ENCODE measurements at regions not wholly inside any gene's neighbourhood (a gene's known extent, or its start where the extent isn't known, plus 50 kb on each side); places are given as distances from the start of the nearest gene placed in this dataset.

DNA sequence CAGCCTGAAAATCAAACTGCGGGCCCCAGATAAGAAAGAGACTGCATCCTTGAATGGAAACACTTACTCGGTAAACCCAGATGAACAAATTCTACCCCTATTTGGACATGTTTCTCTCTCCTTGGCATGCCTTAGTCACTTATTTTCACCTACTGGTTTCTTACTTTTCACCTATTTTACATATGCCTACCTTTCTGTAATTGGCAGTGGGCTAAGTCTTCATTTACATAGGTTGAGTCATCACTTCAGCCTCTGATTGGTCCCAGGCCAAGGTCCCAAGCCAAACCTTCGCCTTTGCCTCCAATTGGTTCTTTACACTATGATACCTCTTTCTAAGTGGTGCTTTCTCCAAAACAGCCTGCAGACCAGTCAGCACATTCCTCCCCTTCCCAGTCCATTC, 111.3 kb downstream of the DYRK2 start:
- in situ Hi-C loops (cut with HindIII; ENCODE audit: low pct_unique_long_range_greater_than_20kb, low sequenced_read_pairs) (no loop called here), intact Hi-C loops (cut with micrococcal nuclease; ENCODE audit: unreplicated experiment) (no loop called here)
- ChIA-PET CTCF (no interaction called here), POLR2A (no interaction called here)
- peaks cover 3% of the 10 kb centered on the region; the same call in 1 of the 2 replicates for H3K27me3 ChIP-seq (ENCODE audit: control insufficient read depth, insufficient read depth, low read length)
- no peaks in the 10 kb centered on the region for H3K4me1 ChIP-seq (ENCODE audit: control insufficient read depth, insufficient read depth, low read length)
- TF ChIP-seq POLR2AphosphoS5 (IDR thresholded peaks at IDR 0.05; ENCODE audit: low read depth, low read length) (no peak), TCF7L2 (IDR thresholded peaks at IDR 0.05; ENCODE audit: low read depth, low read length) (no peak), SIN3A (IDR thresholded peaks at IDR 0.05; ENCODE audit: borderline replicate concordance, insufficient read depth, low read depth, low read length) (no peak), CTCF (IDR thresholded peaks at IDR 0.05) (no peak)
- TF ChIP-seq, protein P1, sequence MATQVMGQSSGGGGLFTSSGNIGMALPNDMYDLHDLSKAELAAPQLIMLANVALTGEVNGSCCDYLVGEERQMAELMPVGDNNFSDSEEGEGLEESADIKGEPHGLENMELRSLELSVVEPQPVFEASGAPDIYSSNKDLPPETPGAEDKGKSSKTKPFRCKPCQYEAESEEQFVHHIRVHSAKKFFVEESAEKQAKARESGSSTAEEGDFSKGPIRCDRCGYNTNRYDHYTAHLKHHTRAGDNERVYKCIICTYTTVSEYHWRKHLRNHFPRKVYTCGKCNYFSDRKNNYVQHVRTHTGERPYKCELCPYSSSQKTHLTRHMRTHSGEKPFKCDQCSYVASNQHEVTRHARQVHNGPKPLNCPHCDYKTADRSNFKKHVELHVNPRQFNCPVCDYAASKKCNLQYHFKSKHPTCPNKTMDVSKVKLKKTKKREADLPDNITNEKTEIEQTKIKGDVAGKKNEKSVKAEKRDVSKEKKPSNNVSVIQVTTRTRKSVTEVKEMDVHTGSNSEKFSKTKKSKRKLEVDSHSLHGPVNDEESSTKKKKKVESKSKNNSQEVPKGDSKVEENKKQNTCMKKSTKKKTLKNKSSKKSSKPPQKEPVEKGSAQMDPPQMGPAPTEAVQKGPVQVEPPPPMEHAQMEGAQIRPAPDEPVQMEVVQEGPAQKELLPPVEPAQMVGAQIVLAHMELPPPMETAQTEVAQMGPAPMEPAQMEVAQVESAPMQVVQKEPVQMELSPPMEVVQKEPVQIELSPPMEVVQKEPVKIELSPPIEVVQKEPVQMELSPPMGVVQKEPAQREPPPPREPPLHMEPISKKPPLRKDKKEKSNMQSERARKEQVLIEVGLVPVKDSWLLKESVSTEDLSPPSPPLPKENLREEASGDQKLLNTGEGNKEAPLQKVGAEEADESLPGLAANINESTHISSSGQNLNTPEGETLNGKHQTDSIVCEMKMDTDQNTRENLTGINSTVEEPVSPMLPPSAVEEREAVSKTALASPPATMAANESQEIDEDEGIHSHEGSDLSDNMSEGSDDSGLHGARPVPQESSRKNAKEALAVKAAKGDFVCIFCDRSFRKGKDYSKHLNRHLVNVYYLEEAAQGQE (IDR thresholded peaks at IDR 0.05; ENCODE audit: insufficient read depth in 1 of 2, low read depth in 2 of 2, low read length in 1 of 2), result no peak
- H3K36me3 ChIP-seq (ENCODE audit: control insufficient read depth, insufficient read depth, low read length), result no peaks in the 10 kb centered on the region
- no peak overlapping the region for H3K4me3 ChIP-seq (ENCODE audit: low read depth in 2 of 2, low read length in 2 of 2)
- no peaks in the 10 kb centered on the region for H3K9me3 ChIP-seq (ENCODE audit: control insufficient read depth, insufficient read depth, low read depth, low read length)
- ATAC-seq (no peak), DNase-seq (ENCODE audit: low read depth, low spot score) (no peak)
- no TSS peak for BruUV-seq (replicated peaks)
- H3K27ac ChIP-seq (ENCODE audit: low read length), result no peak overlapping the region

DNA sequence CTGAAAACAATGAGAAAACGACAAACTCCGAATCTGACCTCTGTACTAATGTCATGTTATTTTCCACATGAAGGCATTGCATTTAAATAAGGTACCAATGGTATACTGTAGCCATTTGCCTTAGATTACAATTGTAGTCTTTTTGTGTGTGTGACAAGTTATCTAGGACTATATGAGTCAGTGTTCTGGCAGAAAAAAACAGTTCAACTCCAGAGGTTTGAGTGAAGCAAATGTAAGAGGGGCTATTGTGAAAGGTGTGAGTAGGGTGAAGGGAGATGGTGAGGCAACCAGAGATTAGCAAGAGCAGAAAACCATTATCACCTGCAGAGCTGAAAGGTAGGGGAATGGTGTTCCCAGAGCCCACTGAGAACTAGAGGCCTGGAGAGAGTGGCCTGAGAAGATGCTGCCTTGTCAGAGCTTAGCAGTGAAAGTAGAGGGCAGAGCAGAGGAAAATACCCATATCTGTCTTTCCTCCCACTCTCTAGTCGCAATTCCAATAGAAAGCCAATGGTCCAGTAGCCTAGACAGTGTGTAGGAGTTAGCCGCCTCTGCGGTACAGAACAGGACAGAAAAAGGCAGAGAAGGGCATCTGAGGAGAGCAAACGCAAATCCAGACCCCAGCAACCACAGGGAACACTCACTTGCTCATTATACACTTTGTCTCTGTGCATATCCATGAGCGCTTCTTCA, 112.2 kb downstream of the DYRK2 start:
- in situ Hi-C loops (cut with HindIII; ENCODE audit: low pct_unique_long_range_greater_than_20kb, low sequenced_read_pairs) (no loop called here), intact Hi-C loops (cut with micrococcal nuclease; ENCODE audit: unreplicated experiment) (no loop called here)
- ATAC-seq, result no peak
- no peak for DNase-seq (ENCODE audit: low read depth, low spot score)
- Histone ChIP-seq H3K36me3 (ENCODE audit: control insufficient read depth, insufficient read depth, low read length) (no peaks in the 10 kb centered on the region), H3K4me3 (ENCODE audit: low read depth in 2 of 2, low read length in 2 of 2) (no peak overlapping the region), H3K9me3 (ENCODE audit: control insufficient read depth, insufficient read depth, low read depth, low read length) (no peaks in the 10 kb centered on the region), H3K4me1 (ENCODE audit: control insufficient read depth, insufficient read depth, low read length) (no peaks in the 10 kb centered on the region), H3K27me3 (ENCODE audit: control insufficient read depth, insufficient read depth, low read length) (peaks cover 3% of the 10 kb centered on the region; the same call in 1 of the 2 replicates), H3K27ac (ENCODE audit: low read length) (no peak overlapping the region)
- no TSS peak for BruUV-seq (replicated peaks)
- TF ChIP-seq, protein P1 (IDR thresholded peaks at IDR 0.05; ENCODE audit: insufficient read depth in 1 of 2, low read depth in 2 of 2, low read length in 1 of 2), result no peak
- TF ChIP-seq TCF7L2 (IDR thresholded peaks at IDR 0.05; ENCODE audit: low read depth, low read length) (no peak), POLR2AphosphoS5 (IDR thresholded peaks at IDR 0.05; ENCODE audit: low read depth, low read length) (no peak), SIN3A (IDR thresholded peaks at IDR 0.05; ENCODE audit: borderline replicate concordance, insufficient read depth, low read depth, low read length) (no peak), CTCF (IDR thresholded peaks at IDR 0.05) (no peak)
- CTCF ChIA-PET, result no interaction called here
- POLR2A ChIA-PET, result no interaction called here
